OCI-LY3 (cell line): ENCODE measurements at regions not wholly inside any gene's neighbourhood (a gene's known extent, or its start where the extent isn't known, plus 50 kb on each side); places are given as distances from the start of the nearest gene placed in this dataset.

Experiments used
- H2AFZ ChIP-seq: fragments of 200-600, 300-600 bp; shearing (Covaris generic); 2 replicates; pipeline ENCODE4 v1.6.0; 2014; ENCODE audit warnings: antibody characterized with exemption, low read depth, low read length
- H3K27ac ChIP-seq: fragments of 200-600, 300-600 bp; sonication (generic); 2 replicates; pipeline ENCODE4 v1.5.1; 2014; ENCODE audit warnings: mild to moderate bottlenecking, low read length, moderate library complexity, mixed read lengths
- H3K27me3 ChIP-seq: fragments of 200-600, 300-600 bp; sonication (generic); 2 replicates; pipeline ENCODE4 v1.6.1; 2014; ENCODE audit warnings: low read depth, low read length, mixed read lengths
- H3K36me3 ChIP-seq: fragments of 200-600, 300-600 bp; sonication (generic); replicated peaks from 2 replicates; pipeline ENCODE3; 2014; ENCODE audit warnings: low read depth, low read length, mixed read lengths
- H3K4me1 ChIP-seq: fragments of 300-600, 200-600 bp; sonication (generic); 2 replicates; pipeline ENCODE4 v1.6.1; 2014; ENCODE audit warnings: low read length, mixed read lengths
- H3K4me2 ChIP-seq: fragments of 200-600, 300-600 bp; sonication (generic); 2 replicates; pipeline ENCODE4 v1.6.1; 2014; ENCODE audit warnings: low read length, mixed read lengths
- H3K4me3 ChIP-seq: fragments of 300-600, 200-600 bp; sonication (generic); 2 replicates; pipeline ENCODE4 v1.5.1; 2014; ENCODE audit warnings: antibody characterized with exemption, mild to moderate bottlenecking, low read length, moderate library complexity
- H3K79me2 ChIP-seq: fragments of 300-600, 200-600 bp; shearing (Covaris generic); 2 replicates; pipeline ENCODE4 v1.6.1; 2014; ENCODE audit warnings: mild to moderate bottlenecking, low read length, mixed read lengths
- H3K9ac ChIP-seq: fragments of 300-600, 200-600 bp; shearing (Covaris generic); 2 replicates; pipeline ENCODE4 v1.6.0; 2014; ENCODE audit warnings: mild to moderate bottlenecking, low read length, moderate library complexity
- H3K9me3 ChIP-seq: fragments of 200-600, 300-600 bp; shearing (Covaris generic); 2 replicates; pipeline ENCODE4 v1.6.1; 2014; ENCODE audit warnings: low read length, mixed read lengths; ENCODE audit not compliant: insufficient read depth
- H4K20me1 ChIP-seq: fragments of 200-600, 300-600 bp; sonication (generic); 2 replicates; pipeline ENCODE4 v1.6.1; 2016; ENCODE audit warnings: low read length, mixed read lengths; ENCODE audit not compliant: insufficient read depth
- EZH2phosphoT487 ChIP-seq: fragments of 200-600 bp; shearing (Covaris generic); IDR thresholded peaks from 2 replicates; pipeline ENCODE4 v1.6.1; 2018; ENCODE audit warnings: antibody characterized with exemption, mixed run types, low read depth
- TF ChIP-seq, protein P1 (sequence below): fragments of 200-600, 300-600 bp; sonication (generic); IDR thresholded peaks from 2 replicates; pipeline ENCODE4 v1.5.1; 2014; ENCODE audit warnings: antibody characterized with exemption, low read length, low read depth

DNA sequence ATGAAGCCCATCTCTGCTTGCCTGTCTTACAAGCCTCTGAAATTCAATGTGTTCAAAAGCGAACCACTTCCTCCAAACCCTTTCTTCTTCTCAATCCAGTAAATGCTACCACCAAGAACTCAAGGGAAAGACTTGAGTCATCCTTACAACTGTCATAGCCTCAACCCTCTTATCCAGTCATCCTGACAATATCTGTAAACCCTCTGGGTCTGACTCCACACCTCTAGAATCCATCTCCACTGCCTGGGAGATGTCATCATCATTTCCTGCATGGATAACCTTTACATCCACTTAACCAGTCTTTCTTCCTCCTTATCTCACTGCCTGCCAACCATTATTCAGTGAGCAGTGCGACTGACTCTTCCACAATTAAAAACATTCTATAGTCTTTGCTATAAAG, 441.1 kb downstream of the SETD4 start:
- H3K4me3 ChIP-seq, result no peak overlapping the region
- H4K20me1 ChIP-seq, result no peaks in the 10 kb centered on the region
- H3K27ac ChIP-seq, result no peak overlapping the region
- H3K79me2 ChIP-seq, result no peaks in the 10 kb centered on the region
- no peak overlapping the region for H3K4me2 ChIP-seq
- peaks cover 4% of the 10 kb centered on the region for H3K27me3 ChIP-seq
- no peak overlapping the region for H3K9ac ChIP-seq
- no peak overlapping the region for H2AFZ ChIP-seq
- peaks cover 5% of the 10 kb centered on the region for H3K4me1 ChIP-seq
- no peaks in the 10 kb centered on the region for H3K9me3 ChIP-seq
- no peak for TF ChIP-seq EZH2phosphoT487
- TF ChIP-seq, protein P1, sequence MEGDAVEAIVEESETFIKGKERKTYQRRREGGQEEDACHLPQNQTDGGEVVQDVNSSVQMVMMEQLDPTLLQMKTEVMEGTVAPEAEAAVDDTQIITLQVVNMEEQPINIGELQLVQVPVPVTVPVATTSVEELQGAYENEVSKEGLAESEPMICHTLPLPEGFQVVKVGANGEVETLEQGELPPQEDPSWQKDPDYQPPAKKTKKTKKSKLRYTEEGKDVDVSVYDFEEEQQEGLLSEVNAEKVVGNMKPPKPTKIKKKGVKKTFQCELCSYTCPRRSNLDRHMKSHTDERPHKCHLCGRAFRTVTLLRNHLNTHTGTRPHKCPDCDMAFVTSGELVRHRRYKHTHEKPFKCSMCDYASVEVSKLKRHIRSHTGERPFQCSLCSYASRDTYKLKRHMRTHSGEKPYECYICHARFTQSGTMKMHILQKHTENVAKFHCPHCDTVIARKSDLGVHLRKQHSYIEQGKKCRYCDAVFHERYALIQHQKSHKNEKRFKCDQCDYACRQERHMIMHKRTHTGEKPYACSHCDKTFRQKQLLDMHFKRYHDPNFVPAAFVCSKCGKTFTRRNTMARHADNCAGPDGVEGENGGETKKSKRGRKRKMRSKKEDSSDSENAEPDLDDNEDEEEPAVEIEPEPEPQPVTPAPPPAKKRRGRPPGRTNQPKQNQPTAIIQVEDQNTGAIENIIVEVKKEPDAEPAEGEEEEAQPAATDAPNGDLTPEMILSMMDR, result no peak
- no peaks in the 10 kb centered on the region for H3K36me3 ChIP-seq

GRCh38 chr21:35617491-35617890, 442.8 kb downstream of the SETD4 start:
- Histone ChIP-seq H3K4me3 (no peak overlapping the region), H3K36me3 (no peaks in the 10 kb centered on the region), H3K9ac (no peak overlapping the region), H3K27ac (no peak overlapping the region), H3K9me3 (no peaks in the 10 kb centered on the region), H3K4me1 (peaks cover 5% of the 10 kb centered on the region), H2AFZ (no peak overlapping the region), H3K79me2 (no peaks in the 10 kb centered on the region), H3K27me3 (peaks cover 4% of the 10 kb centered on the region), H4K20me1 (no peaks in the 10 kb centered on the region), H3K4me2 (no peak overlapping the region)
- TF ChIP-seq, protein P1, result no peak
- TF ChIP-seq EZH2phosphoT487, result no peak

GRCh38 chr21:35616090-35616489, 444.2 kb downstream of the SETD4 start:
- H3K9me3 ChIP-seq, result no peaks in the 10 kb centered on the region
- no peak overlapping the region for H3K27ac ChIP-seq
- H3K9ac ChIP-seq, result no peak overlapping the region
- no peak overlapping the region for H2AFZ ChIP-seq
- peak overlapping the region; percentile 49 for H3K4me2 ChIP-seq
- H3K79me2 ChIP-seq, result no peaks in the 10 kb centered on the region
- H3K36me3 ChIP-seq, result no peaks in the 10 kb centered on the region
- H4K20me1 ChIP-seq, result no peaks in the 10 kb centered on the region
- no peak overlapping the region for H3K4me3 ChIP-seq
- H3K4me1 ChIP-seq, result peaks cover 5% of the 10 kb centered on the region
- peaks cover 4% of the 10 kb centered on the region for H3K27me3 ChIP-seq
- TF ChIP-seq, protein P1, result peak; percentile 58
- no peak for TF ChIP-seq EZH2phosphoT487

- Histone ChIP-seq H3K27me3 (peaks cover 4% of the 10 kb centered on the region), H3K4me2 (no peak overlapping the region), H4K20me1 (no peaks in the 10 kb centered on the region), H3K36me3 (no peaks in the 10 kb centered on the region), H2AFZ (no peak overlapping the region), H3K9me3 (no peaks in the 10 kb centered on the region), H3K27ac (no peak overlapping the region), H3K4me3 (no peak overlapping the region), H3K4me1 (peaks cover 5% of the 10 kb centered on the region), H3K79me2 (no peaks in the 10 kb centered on the region), H3K9ac (no peak overlapping the region)
- TF ChIP-seq EZH2phosphoT487, result no peak
- TF ChIP-seq, protein P1, result no peak
Observed at GRCh38 chr21:35615325-35615724, 445.0 kb downstream of the SETD4 start.
